ENCODE measurements at regions not wholly inside any gene's neighbourhood (a gene's known extent, or its start where the extent isn't known, plus 50 kb on each side); places are given as distances from the start of the nearest gene placed in this dataset.

DNA sequence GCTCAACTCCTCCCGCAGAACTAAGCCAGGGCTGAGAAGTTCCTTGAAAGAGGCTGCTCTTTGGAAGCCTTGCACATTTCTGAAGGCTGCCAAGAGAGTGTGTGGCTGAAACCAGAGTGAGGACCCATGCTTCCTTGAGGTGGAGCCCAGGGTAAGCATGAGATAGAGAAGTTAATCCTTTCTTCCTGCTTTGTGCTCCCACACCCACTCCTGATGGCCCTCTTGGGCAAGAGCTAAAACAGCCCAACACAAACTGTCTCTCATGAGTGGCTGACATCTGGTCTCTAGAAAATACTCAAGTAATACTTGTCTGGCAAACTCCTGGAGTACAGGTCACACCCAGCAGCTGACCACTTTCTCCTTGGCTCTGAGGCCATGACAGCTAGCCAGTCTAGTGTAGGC, 523.7 kb downstream of the INSC start:
- peaks cover under 1% of the 10 kb centered on the region for H3K27me3 Mint-ChIP-seq (ENCODE audit: insufficient read depth)
- Histone ChIP-seq H3K36me3 (ENCODE audit: control insufficient read depth, insufficient read depth, low read length) (no peaks in the 10 kb centered on the region), H3K27me3 (ENCODE audit: control insufficient read depth, insufficient read depth, low read length, poor library complexity, severe bottlenecking) (no peaks in the 10 kb centered on the region), H3K4me3 (ENCODE audit: low read length) (no peak overlapping the region), H3K9ac (ENCODE audit: extremely low read depth, low read length, poor library complexity, severe bottlenecking) (no peak overlapping the region), H3K9me3 (ENCODE audit: control insufficient read depth, low read length) (peaks cover 14% of the 10 kb centered on the region), H3K27ac (ENCODE audit: low read depth, low read length) (no peak overlapping the region), H3K4me1 (ENCODE audit: control insufficient read depth, insufficient read depth, low read length) (no peaks in the 10 kb centered on the region)
- H3K4me3 Mint-ChIP-seq: no peak overlapping the region
- peaks cover 10% of the 10 kb centered on the region for H3K9me3 Mint-ChIP-seq
- no peaks in the 10 kb centered on the region for H3K36me3 Mint-ChIP-seq (ENCODE audit: low read depth)
- WGBS, 2 experiments (ENCODE audit: insufficient coverage in 1 of 2, insufficient read length in 1 of 2): 97 to 100% methylated on average over 1 of the region's 1 CpG
- TF ChIP-seq, protein P1, sequence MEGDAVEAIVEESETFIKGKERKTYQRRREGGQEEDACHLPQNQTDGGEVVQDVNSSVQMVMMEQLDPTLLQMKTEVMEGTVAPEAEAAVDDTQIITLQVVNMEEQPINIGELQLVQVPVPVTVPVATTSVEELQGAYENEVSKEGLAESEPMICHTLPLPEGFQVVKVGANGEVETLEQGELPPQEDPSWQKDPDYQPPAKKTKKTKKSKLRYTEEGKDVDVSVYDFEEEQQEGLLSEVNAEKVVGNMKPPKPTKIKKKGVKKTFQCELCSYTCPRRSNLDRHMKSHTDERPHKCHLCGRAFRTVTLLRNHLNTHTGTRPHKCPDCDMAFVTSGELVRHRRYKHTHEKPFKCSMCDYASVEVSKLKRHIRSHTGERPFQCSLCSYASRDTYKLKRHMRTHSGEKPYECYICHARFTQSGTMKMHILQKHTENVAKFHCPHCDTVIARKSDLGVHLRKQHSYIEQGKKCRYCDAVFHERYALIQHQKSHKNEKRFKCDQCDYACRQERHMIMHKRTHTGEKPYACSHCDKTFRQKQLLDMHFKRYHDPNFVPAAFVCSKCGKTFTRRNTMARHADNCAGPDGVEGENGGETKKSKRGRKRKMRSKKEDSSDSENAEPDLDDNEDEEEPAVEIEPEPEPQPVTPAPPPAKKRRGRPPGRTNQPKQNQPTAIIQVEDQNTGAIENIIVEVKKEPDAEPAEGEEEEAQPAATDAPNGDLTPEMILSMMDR (conservative IDR thresholded peaks at IDR 0.05): no peak
- no peak for DNase-seq
- no peak overlapping the region for H3K27ac Mint-ChIP-seq
- H3K4me1 Mint-ChIP-seq: no peaks in the 10 kb centered on the region

DNA sequence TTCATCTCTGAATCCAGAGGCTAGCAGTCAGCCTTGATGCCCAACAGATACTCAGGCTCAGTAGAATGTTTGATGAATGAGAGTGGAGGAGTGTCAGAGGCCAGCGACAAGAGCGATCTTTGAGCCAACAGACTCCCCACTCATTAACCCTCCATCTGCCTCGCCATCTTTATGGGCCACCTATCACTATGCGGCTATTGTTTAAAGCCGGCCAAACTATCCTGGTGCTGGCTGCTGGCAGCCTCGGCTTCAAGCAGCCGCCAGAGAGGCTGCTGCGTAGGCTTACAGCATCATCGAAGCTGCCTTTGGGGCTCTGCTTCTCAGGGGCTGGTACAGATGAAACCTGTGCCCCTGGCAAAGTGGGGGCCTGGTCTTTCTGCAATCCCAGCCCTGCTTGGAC, 525.6 kb downstream of the INSC start:
- H3K4me1 ChIP-seq (ENCODE audit: control insufficient read depth, insufficient read depth, low read length): no peaks in the 10 kb centered on the region
- TF ChIP-seq, protein P1 (conservative IDR thresholded peaks at IDR 0.05): no peak
- 88 to 91% methylated on average over 8 to 9 of the region's 9 CpGs for WGBS, 2 experiments (ENCODE audit: insufficient coverage in 1 of 2, insufficient read length in 1 of 2)
- peaks cover 10% of the 10 kb centered on the region for H3K9me3 Mint-ChIP-seq
- H3K36me3 Mint-ChIP-seq (ENCODE audit: low read depth): no peaks in the 10 kb centered on the region
- H3K9ac ChIP-seq (ENCODE audit: extremely low read depth, low read length, poor library complexity, severe bottlenecking): no peak overlapping the region
- peaks cover 11% of the 10 kb centered on the region for H3K4me1 Mint-ChIP-seq
- H3K4me3 ChIP-seq (ENCODE audit: low read length): no peak overlapping the region
- H3K4me3 Mint-ChIP-seq: no peak overlapping the region
- H3K27ac Mint-ChIP-seq: no peak overlapping the region
- no peaks in the 10 kb centered on the region for H3K36me3 ChIP-seq (ENCODE audit: control insufficient read depth, insufficient read depth, low read length)
- H3K27me3 ChIP-seq (ENCODE audit: control insufficient read depth, insufficient read depth, low read length, poor library complexity, severe bottlenecking): no peaks in the 10 kb centered on the region
- DNase-seq: no peak
- no peak overlapping the region for H3K27ac ChIP-seq (ENCODE audit: low read depth, low read length)
- peaks cover 11% of the 10 kb centered on the region for H3K27me3 Mint-ChIP-seq (ENCODE audit: insufficient read depth)
- peaks cover 14% of the 10 kb centered on the region for H3K9me3 ChIP-seq (ENCODE audit: control insufficient read depth, low read length)

DNA sequence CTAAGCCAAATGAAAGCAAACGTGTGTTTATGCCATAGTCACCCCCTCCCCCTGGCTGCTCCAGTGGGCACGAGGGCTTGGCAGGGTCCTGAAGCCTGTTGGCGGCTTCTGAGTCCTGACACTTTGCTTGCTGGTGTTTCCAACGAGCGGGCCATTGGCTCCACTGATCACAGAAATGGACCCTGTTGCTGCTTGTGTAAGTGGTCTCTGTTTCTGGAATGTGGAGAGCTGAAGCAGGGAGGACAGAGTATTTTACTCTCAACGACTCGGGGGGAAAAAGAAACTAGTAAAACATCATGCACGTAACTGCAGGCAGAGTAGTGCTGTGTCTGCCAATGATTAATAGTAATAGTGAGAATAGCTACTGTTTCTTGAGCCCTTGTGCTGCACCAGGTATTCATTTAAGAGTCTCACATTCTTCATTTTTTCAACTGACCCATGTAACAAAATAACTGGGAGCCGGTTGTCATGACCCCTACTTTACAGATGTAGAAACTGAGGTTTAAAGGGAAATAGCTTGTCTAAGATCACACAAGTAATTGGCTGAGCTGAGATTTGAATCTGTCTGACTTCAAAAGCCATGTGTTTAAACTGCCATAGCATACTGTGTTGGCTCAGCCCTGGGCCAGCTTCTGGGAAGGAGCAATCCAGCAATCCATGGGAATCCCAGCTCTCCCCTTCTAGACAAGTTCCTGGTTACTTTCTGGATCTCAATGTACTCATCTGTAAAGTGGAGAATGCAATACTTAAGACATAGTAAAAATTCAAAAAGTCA, 526.7 kb downstream of the INSC start:
- no peak overlapping the region for H3K27ac ChIP-seq (ENCODE audit: low read depth, low read length)
- 86 to 89% methylated on average over 1 to 9 of the region's 9 CpGs for WGBS, 2 experiments (ENCODE audit: insufficient coverage in 1 of 2, insufficient read length in 1 of 2)

More for the DNA sequence above, 526.7 kb downstream of the INSC start:
- peaks cover 5% of the 10 kb centered on the region for H3K9me3 Mint-ChIP-seq
- peaks cover 11% of the 10 kb centered on the region for H3K4me1 Mint-ChIP-seq
- H3K27ac Mint-ChIP-seq: no peak overlapping the region
- TF ChIP-seq, protein P1 (conservative IDR thresholded peaks at IDR 0.05): no peak
- Histone ChIP-seq H3K9me3 (ENCODE audit: control insufficient read depth, low read length) (peaks cover 9% of the 10 kb centered on the region), H3K4me1 (ENCODE audit: control insufficient read depth, insufficient read depth, low read length) (no peaks in the 10 kb centered on the region), H3K9ac (ENCODE audit: extremely low read depth, low read length, poor library complexity, severe bottlenecking) (no peak overlapping the region), H3K27me3 (ENCODE audit: control insufficient read depth, insufficient read depth, low read length, poor library complexity, severe bottlenecking) (no peaks in the 10 kb centered on the region), H3K4me3 (ENCODE audit: low read length) (no peak overlapping the region), H3K36me3 (ENCODE audit: control insufficient read depth, insufficient read depth, low read length) (no peaks in the 10 kb centered on the region)
- H3K27me3 Mint-ChIP-seq (ENCODE audit: insufficient read depth): peaks cover 11% of the 10 kb centered on the region
- no peaks in the 10 kb centered on the region for H3K36me3 Mint-ChIP-seq (ENCODE audit: low read depth)
- no peak overlapping the region for H3K4me3 Mint-ChIP-seq
- DNase-seq: no peak

All from endodermal cell (in vitro differentiated cells).